Type B pancreatic cell (in vitro differentiated cells): ENCODE measurements at regions not wholly inside any gene's neighbourhood (a gene's known extent, or its start where the extent isn't known, plus 50 kb on each side); places are given as distances from the start of the nearest gene placed in this dataset.

Experiments used
- DNase-seq: peaks from one replicate; pipeline ENCODE4 v3.0.0; 2021; ENCODE audit warnings: mixed read lengths; ENCODE audit not compliant: unreplicated experiment; ENCODE audit errors: extremely low spot score
- H3K27ac Mint-ChIP-seq: 2 replicates; pipeline ENCODE4 v1.8.0; 2021; ENCODE audit warnings: mild to moderate bottlenecking, mixed read lengths
- H3K27me3 Mint-ChIP-seq: 2 replicates; pipeline ENCODE4 v1.8.0; 2021; ENCODE audit warnings: mixed read lengths
- H3K36me3 Mint-ChIP-seq: 2 replicates; pipeline ENCODE4 v1.8.0; 2021; ENCODE audit warnings: mixed read lengths
- H3K4me1 Mint-ChIP-seq: one replicate; pipeline ENCODE4 v1.8.0; 2021; ENCODE audit warnings: mixed read lengths; ENCODE audit not compliant: unreplicated experiment
- H3K4me3 Mint-ChIP-seq: 2 replicates; pipeline ENCODE4 v1.8.0; 2021; ENCODE audit warnings: mild to moderate bottlenecking, mixed read lengths
- H3K9me3 Mint-ChIP-seq: 2 replicates; pipeline ENCODE4 v1.8.0; 2021; ENCODE audit warnings: mixed read lengths
- CTCF ChIP-seq: fragments of 200-600 bp; sonication (generic); conservative IDR thresholded peaks from 2 replicates; pipeline ENCODE4 v1.5.0; 2021; ENCODE audit warnings: antibody characterized with exemption, mild to moderate bottlenecking

DNA sequence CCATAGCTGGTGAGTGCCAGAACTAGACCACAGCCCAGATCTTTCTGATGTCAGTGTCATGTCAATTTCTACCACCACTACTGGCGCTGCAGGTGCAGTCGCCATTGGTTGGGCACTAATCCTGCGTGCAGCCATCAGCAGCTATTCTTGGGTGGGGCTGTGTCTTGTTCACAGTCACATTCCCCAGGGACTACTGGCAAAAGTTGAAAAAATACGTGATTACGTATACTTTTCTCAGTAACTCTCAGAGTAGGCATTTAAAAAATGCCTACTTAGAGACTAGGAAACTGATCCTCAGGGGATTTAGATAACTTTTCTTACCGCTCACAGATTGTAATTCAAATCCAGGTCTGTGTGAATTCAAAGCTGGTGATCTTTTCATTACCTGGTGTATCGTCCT, 127.7 kb downstream of the ADAMTS15 start:
- Mint-ChIP-seq H3K36me3 (no peaks in the 10 kb centered on the region), H3K9me3 (no peaks in the 10 kb centered on the region), H3K4me3 (no peak overlapping the region), H3K4me1 (peaks cover 15% of the 10 kb centered on the region), H3K27me3 (peaks cover 3% of the 10 kb centered on the region), H3K27ac (no peak overlapping the region)
- no peak for TF ChIP-seq CTCF
- no peak for DNase-seq

DNA sequence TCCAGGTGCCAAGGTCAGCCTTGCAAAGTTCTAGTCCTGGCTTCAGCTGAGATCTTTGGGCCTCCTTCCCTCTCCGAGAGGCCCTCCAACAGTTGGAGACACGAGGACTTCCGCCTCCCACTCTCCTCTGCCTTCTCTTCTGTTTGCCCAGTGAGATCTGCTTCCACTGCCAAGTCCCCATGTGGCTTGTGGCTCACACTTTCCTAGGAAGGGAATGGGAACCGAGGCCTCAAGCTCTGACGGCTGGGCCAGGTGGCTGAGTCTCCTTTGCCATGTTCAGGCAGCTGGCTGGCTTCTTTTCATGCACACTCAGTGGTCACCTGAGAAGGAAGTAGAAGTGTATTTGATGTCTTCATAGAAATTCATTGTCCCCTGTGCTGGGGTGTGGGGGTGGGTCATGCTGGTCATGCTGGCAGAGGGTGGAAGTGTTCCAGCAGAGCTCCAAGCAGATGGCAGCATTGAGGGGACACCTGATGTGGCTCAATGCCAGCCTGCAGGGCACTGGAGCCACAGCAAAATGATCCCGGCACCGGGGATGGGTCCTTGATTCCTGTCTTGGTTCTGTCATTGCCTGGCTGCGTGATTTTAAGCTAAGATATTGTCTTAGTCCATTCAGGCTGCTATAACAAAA, 130.4 kb downstream of the ADAMTS15 start:
- Mint-ChIP-seq H3K27ac (no peak overlapping the region), H3K36me3 (no peaks in the 10 kb centered on the region), H3K27me3 (peaks cover 3% of the 10 kb centered on the region), H3K9me3 (peaks cover 4% of the 10 kb centered on the region), H3K4me1 (peaks cover 15% of the 10 kb centered on the region), H3K4me3 (no peak overlapping the region)
- DNase-seq = no peak
- no peak for TF ChIP-seq CTCF

- DNase-seq = no peak
- H3K27ac Mint-ChIP-seq = no peak overlapping the region
- peaks cover 15% of the 10 kb centered on the region for H3K4me1 Mint-ChIP-seq
- H3K27me3 Mint-ChIP-seq = no peaks in the 10 kb centered on the region
- TF ChIP-seq CTCF = no peak
- H3K4me3 Mint-ChIP-seq = no peak overlapping the region
- peaks cover 4% of the 10 kb centered on the region for H3K9me3 Mint-ChIP-seq
- H3K36me3 Mint-ChIP-seq = no peaks in the 10 kb centered on the region
These were observed 131.9 kb downstream of the ADAMTS15 start for GRCh38 chr11:130580372-130580771.

DNA sequence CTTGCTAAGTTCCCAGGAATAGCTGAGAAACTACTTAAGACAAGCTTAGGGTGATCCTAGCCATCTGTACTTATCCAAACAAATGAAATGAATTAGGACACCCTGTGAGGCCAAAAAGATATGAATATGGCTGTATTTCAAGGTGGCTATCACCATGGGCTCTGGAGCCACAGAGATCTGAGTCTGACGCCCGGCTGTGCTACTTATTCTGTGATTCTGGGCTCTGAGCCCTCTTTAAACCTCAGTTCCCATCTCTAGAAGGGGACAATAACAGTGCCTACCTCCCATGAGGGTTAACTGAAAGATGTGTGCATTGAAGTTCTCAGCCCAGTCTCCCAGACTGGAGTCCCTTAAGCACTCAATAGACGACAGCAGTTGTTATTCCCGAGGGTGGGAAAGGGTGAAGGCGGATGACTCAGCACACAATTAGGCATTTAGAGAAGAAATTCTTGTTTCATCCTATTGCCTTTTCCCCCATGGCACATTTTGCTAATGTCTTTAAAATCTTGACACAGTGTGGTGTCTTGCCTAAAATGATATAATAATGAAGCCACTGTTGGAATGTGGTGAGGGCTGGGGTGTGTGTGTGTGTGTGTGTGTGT, 132.5 kb downstream of the ADAMTS15 start:
- H3K4me3 Mint-ChIP-seq = no peak overlapping the region
- DNase-seq = no peak
- TF ChIP-seq CTCF = no peak
- peaks cover 4% of the 10 kb centered on the region for H3K9me3 Mint-ChIP-seq
- no peaks in the 10 kb centered on the region for H3K36me3 Mint-ChIP-seq
- no peak overlapping the region for H3K27ac Mint-ChIP-seq
- H3K4me1 Mint-ChIP-seq = peaks cover 15% of the 10 kb centered on the region
- no peaks in the 10 kb centered on the region for H3K27me3 Mint-ChIP-seq

DNA sequence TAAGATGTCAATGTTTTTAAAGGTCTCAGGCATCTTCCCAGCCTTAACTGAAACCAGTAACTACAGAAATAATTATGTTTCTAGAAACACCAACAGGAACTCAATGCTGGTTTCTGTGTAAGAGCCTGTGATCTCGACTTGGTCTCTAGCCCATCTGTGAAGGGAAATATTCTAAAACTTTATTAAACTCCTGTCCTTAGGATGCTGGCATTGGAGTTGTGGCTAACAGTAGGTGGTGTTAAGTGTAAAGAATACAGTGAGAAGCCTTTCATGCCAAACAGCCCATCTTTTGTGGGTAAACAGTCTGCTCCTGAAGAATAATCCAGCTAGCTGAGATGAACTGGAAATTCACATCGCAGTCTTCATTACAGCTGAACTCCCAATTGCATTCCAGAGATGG, 133.2 kb downstream of the ADAMTS15 start:
- Mint-ChIP-seq H3K36me3 (no peaks in the 10 kb centered on the region), H3K4me1 (peaks cover 15% of the 10 kb centered on the region), H3K27ac (no peak overlapping the region), H3K27me3 (no peaks in the 10 kb centered on the region), H3K9me3 (peaks cover 4% of the 10 kb centered on the region), H3K4me3 (no peak overlapping the region)
- no peak for TF ChIP-seq CTCF
- DNase-seq = no peak
